GM12864 (cell line): ENCODE measurements at regions not wholly inside any gene's neighbourhood (a gene's known extent, or its start where the extent isn't known, plus 50 kb on each side); places are given as distances from the start of the nearest gene placed in this dataset.

Experiments
- DNase-seq: peaks from one replicate; pipeline ENCODE4 v3.0.0-alpha.2; 2011; ENCODE audit warnings: low read depth
- H3K4me3 ChIP-seq: 2 replicates; pipeline ENCODE4 v1.5.1; 2011; ENCODE audit warnings: mild to moderate bottlenecking, low read depth, low read length, control low read depth
- TF ChIP-seq, protein P1 (sequence below): IDR thresholded peaks from 2 replicates; pipeline ENCODE4 v1.5.1; 2011; ENCODE audit warnings: low read depth, mild to moderate bottlenecking, moderate library complexity, low read length, control low read depth, inconsistent platforms; ENCODE audit errors: missing control alignments

DNA sequence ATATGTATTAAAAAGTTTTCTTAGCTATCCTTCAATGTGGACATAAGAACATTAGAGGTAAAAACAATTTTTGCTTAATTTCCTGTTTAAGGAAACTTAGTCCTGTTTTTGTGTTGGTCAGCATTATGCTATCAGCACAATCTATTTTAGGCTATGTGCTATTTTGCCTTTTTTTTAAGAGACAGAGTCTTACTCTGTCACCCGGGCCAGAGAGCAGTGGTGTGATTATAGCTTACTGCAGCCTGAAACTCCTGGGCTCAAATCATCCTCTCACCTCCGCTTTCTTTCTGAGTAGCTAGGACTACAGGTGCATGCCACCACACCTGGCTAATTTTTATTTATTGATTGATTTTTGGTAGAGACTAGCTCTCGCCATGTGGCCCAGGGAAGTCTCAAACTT lies 199.1 kb upstream of the TMPRSS15 start:
- H3K4me3 ChIP-seq = no peak overlapping the region
- TF ChIP-seq, protein P1, sequence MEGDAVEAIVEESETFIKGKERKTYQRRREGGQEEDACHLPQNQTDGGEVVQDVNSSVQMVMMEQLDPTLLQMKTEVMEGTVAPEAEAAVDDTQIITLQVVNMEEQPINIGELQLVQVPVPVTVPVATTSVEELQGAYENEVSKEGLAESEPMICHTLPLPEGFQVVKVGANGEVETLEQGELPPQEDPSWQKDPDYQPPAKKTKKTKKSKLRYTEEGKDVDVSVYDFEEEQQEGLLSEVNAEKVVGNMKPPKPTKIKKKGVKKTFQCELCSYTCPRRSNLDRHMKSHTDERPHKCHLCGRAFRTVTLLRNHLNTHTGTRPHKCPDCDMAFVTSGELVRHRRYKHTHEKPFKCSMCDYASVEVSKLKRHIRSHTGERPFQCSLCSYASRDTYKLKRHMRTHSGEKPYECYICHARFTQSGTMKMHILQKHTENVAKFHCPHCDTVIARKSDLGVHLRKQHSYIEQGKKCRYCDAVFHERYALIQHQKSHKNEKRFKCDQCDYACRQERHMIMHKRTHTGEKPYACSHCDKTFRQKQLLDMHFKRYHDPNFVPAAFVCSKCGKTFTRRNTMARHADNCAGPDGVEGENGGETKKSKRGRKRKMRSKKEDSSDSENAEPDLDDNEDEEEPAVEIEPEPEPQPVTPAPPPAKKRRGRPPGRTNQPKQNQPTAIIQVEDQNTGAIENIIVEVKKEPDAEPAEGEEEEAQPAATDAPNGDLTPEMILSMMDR = no peak

DNA sequence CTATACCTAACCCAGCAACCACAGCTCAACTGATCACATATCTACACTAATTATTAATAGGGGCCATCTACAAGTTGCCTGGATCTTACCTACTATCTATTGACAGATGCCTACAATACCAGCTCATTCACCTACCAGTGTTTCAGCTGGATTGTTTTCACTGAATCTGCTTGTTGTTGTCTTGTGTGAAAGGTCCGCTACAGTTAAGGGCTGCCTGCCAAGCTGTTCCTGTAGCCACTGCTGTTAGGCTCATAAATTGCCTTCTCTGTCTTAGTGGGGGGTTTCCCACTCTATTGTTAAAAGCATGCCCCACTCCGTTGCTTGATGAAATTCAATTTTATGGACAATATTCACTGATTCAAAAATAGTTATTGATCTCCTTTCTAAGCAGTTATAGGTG lies 199.7 kb upstream of the TMPRSS15 start:
- DNase-seq = no peak
- H3K4me3 ChIP-seq = no peak overlapping the region
- TF ChIP-seq, protein P1 = no peak

More for the DNA sequence above, 199.1 kb upstream of the TMPRSS15 start:
- DNase-seq = no peak

DNA sequence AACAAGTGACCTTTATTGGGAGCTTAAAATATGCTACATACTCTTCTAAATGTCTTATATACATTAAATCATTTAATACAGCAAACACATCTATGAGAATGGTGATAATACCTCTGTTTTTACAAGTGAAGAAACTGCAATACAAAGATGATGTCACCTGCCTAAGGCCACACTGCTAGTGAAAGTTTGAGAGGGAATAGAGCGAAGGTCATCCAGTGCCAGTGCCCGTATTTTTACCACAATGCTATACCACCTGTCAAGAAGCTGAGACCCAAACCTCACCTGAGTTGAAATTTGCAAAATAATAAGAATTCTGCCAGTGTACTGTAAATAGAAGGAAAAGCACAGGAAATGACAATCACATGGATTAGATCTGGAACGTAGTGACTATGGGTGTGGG lies 200.4 kb upstream of the TMPRSS15 start:
- TF ChIP-seq, protein P1 = no peak
- no peak for DNase-seq
- no peak overlapping the region for H3K4me3 ChIP-seq

DNA sequence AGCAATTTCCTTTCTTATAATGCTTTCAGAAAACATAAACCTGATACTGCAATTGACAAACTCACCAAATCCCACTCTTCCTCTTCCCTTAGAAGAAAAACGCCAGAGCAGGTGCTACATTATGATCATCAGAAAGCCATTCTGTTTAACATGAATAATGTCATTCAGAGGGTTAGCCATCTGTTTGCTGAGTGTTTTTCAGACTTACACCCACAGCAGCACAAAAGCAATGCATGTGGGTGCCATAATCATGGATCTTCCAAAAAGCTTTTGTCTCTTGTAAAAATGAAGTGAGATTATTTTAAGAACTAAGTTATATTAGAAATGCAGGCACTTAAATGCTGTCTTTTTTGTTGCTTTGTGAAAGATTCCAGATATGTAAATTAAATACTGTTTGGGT lies 204.6 kb upstream of the TMPRSS15 start:
- TF ChIP-seq, protein P1 = no peak
- DNase-seq = no peak

DNA sequence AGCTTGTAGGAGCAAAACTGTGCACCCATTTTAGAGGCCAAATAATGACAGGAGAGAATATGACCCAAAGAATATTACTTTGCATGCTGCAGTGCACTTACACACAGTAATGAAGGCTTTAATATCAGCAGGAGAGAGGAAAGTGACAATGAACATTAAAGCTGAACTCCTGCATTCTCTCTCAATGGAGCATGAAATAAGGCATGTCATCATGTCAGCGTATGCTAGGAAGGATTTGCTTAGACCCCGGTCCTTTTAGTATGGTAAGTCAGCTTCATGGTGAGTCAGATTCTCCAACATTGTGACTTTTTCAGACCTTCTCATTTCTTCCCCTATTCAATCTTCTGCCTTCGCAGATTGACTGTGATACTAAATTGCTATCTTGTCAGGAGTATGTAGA lies 210.7 kb upstream of the TMPRSS15 start:
- TF ChIP-seq, protein P1 = no peak
- H3K4me3 ChIP-seq = no peak overlapping the region
- no peak for DNase-seq

More for the DNA sequence above, 204.6 kb upstream of the TMPRSS15 start:
- H3K4me3 ChIP-seq = no peak overlapping the region

DNA sequence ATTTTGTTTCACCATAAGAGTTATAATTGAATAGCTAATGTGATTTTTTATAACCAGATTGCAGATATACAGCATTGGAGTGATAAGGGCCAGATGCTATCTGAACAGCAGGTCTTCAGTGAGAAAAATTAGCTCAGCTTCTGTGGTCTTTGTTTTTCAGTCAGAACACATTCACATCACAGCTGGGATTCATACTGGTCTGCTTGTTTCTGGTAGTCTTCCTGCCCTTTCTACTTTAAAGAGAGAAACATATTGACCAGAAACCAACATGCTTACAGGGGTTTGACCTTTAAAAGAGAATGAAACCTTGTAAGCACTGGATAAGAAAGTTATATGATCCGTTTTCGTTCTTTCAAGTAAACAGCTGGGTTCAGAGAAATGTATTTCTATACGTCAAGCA lies 213.7 kb upstream of the TMPRSS15 start:
- no peak overlapping the region for H3K4me3 ChIP-seq
- TF ChIP-seq, protein P1 = no peak
- no peak for DNase-seq

DNA sequence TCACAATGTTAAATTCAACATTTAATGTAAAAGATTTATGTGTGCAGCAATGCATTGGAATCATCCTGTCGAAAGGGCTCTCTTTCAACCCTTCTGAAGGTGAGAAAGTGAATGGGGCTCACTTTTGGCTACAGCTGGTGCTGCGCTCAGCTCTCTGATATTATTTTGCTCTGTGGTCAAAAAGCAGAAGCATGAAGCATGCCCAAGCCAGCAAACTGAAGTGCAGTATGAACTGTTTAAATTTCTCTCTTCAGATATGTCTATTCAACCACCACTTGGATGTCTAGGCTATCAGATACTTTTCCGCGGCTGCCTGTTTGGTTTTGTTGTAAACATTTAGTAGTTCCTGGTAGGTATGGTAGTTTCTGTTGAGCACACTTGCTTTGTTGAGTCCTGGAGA lies 216.9 kb upstream of the TMPRSS15 start:
- no peak overlapping the region for H3K4me3 ChIP-seq
- TF ChIP-seq, protein P1 = no peak
- DNase-seq = no peak
